NT2/D1 (cell line): ENCODE measurements at regions not wholly inside any gene's neighbourhood (a gene's known extent, or its start where the extent isn't known, plus 50 kb on each side); places are given as distances from the start of the nearest gene placed in this dataset.

Experiments used
- YY1 ChIP-seq: IDR thresholded peaks from 2 replicates; pipeline ENCODE4 v1.6.1; 2011; ENCODE audit not compliant: insufficient read length, insufficient read depth
- ZNF274 ChIP-seq: IDR thresholded peaks from 2 replicates; pipeline ENCODE4 v1.6.1; 2011; ENCODE audit warnings: mild to moderate bottlenecking, low read depth, low read length

GRCh38 chr9:16358751-16359150, 511.7 kb downstream of the BNC2 start:
- TF ChIP-seq YY1 = no peak
- TF ChIP-seq ZNF274 = no peak
